ENCODE measurements at regions not wholly inside any gene's neighbourhood (a gene's known extent, or its start where the extent isn't known, plus 50 kb on each side); places are given as distances from the start of the nearest gene placed in this dataset.

DNA sequence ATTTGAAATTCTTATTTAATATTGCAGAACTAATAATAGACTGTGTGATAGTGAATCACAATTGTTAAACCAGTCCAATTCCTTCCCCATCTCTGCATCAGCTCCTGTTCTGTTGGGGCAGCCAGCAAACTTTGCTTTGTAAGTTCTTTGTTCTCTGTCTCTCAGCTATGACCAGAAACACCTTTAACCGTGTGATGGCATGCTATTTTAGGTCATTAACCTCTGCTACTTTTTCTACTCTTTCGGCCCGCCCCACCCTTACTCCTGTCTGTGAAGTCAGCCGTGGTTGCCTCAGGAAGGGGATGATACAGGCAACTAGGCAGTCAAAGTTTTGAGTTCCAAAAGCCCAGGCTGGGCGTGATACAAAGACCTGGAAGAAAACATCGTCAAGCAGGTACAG, 51.3 kb upstream of the EGFL6 start:
- TF ChIP-seq, protein P1, sequence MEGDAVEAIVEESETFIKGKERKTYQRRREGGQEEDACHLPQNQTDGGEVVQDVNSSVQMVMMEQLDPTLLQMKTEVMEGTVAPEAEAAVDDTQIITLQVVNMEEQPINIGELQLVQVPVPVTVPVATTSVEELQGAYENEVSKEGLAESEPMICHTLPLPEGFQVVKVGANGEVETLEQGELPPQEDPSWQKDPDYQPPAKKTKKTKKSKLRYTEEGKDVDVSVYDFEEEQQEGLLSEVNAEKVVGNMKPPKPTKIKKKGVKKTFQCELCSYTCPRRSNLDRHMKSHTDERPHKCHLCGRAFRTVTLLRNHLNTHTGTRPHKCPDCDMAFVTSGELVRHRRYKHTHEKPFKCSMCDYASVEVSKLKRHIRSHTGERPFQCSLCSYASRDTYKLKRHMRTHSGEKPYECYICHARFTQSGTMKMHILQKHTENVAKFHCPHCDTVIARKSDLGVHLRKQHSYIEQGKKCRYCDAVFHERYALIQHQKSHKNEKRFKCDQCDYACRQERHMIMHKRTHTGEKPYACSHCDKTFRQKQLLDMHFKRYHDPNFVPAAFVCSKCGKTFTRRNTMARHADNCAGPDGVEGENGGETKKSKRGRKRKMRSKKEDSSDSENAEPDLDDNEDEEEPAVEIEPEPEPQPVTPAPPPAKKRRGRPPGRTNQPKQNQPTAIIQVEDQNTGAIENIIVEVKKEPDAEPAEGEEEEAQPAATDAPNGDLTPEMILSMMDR (conservative IDR thresholded peaks at IDR 0.05; ENCODE audit: low read depth, low read length), result no peak
- no peak for DNase-seq (ENCODE audit: low read depth)
- H3K4me3 ChIP-seq (ENCODE audit: low read length), result no peak overlapping the region

DNA sequence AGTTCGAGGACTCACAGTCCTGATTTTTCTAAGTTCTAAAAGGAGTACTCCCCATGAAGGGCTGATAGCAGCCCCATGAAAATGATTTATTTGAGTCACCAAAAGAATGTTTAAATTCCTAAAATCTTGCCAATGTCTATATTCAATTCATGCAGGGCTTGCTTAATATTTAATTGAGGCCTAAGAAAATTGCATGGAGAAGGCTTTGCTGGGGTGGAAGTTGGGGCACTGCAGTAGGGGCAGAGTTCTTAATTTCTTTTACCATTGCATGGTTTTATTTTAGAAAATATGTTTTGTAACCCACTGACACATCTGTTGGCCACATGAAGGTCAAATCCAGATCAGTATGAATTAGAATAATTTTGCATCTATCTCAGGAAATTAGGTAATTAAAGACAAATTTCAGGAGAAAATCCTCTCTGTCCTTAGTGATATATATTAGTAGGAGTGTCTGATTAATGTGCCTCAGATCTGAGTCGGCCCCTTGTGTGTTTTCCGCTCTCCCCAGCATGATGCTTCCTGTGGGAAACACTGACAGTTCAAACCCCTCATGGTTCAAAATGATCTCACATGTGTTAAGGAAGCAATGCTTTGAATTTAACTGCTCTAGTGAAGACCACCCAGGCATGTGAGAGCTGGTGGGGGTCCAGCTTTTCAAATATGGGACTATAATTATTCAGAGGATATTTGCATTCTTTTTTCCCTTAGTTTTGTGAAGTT, 54.0 kb upstream of the EGFL6 start:
- no peak for DNase-seq (ENCODE audit: low read depth)
- no peak overlapping the region for H3K4me3 ChIP-seq (ENCODE audit: low read length)
- TF ChIP-seq, protein P1 (conservative IDR thresholded peaks at IDR 0.05; ENCODE audit: low read depth, low read length), result no peak

DNA sequence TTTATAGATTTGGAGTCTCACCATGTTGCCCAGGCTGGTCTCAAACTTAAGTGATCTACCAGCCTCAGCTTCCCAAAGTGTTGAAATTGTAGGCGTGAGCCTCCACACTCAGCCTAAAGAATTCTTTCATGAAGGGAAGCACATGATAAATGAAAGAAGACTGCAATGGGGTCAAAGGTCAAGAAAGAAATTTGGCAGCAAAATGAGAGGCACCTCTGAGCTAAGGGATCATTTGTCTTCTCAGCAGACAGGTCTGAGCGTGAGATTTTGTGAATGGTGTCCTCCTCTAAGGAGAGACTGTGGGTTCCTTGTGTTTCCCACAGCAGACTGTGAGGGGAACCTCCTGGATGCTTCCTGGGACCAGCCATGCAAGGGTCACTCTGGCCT, 57.5 kb upstream of the EGFL6 start:
- TF ChIP-seq, protein P1 (conservative IDR thresholded peaks at IDR 0.05; ENCODE audit: low read depth, low read length), result no peak
- no peak for DNase-seq (ENCODE audit: low read depth)
- no peak overlapping the region for H3K4me3 ChIP-seq (ENCODE audit: low read length)

DNA sequence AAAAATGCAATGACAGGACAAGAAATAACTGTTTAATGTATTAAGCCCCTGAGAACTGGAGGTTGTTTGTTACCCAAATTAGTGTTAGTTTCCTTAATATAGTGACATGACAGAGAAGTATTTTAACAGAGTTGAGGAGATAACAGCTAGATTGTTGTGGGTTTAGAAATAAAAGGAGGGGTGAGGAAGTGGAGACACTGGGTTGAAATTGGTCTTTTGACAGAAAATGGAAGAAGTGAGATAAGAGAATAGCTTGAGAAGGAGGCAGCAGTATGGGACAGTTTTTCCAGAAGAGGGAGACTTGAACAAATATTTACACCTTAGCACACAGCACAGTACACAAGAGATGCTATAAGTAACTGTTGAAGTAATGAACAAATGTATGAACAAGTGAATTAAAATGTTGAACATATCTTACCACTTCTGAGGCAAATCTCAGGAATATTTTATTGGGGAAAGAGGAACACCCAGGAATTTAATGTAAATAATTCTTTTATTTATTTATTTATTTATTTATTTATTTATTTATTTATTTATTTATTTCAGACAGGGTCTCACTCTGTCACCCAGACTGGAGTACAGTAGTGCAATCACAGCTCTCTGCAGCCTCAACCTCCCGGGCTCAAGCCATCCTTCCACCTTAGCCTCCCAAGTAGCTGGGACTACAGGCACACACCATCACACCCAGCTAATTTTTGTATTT, 58.0 kb upstream of the EGFL6 start:
- H3K4me3 ChIP-seq (ENCODE audit: low read length), result no peak overlapping the region
- no peak for DNase-seq (ENCODE audit: low read depth)
- TF ChIP-seq, protein P1 (conservative IDR thresholded peaks at IDR 0.05; ENCODE audit: low read depth, low read length), result no peak

DNA sequence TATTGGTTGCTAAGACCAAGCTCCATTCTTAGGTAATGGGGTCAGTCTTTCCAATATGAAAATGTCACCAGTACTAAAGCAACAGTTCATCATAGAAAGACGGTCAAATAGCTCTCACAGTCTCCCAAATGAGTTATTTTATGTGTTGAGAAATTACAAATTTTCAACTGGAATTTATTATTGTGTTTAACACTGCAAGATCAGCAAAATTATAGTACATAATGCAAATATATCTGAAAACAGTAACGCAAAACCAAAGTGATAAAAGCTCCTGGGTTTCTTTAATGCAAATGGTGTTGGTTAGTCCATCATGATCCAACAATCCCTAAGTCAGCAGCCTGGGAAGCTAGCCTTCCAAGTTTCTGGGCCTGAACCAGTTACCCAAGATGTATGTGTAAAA, 61.5 kb upstream of the EGFL6 start:
- no peak overlapping the region for H3K4me3 ChIP-seq (ENCODE audit: low read length)
- TF ChIP-seq, protein P1 (conservative IDR thresholded peaks at IDR 0.05; ENCODE audit: low read depth, low read length), result no peak
- DNase-seq (ENCODE audit: low read depth), result no peak

DNA sequence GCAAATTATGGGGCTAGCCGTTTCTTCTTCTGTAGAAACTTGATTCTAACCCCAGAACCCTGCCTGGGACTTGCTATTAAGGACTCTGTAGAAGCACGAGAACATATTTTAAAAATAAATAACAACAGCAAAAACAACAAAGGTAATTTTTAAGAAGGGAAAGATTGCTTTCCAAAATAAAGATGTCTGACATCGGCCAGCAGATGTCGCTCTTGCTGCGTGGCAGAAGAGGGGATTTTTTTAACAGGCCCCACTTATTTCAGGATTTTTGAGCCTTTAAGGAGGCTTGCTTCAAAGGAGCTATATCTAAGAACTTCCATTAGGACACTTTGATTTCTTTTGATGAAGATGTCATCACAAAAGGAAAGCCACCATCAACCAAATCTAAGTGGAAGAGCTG, 62.8 kb upstream of the EGFL6 start:
- TF ChIP-seq, protein P1 (conservative IDR thresholded peaks at IDR 0.05; ENCODE audit: low read depth, low read length), result peak; percentile 75
- no peak for DNase-seq (ENCODE audit: low read depth)
- H3K4me3 ChIP-seq (ENCODE audit: low read length), result no peak overlapping the region

DNA sequence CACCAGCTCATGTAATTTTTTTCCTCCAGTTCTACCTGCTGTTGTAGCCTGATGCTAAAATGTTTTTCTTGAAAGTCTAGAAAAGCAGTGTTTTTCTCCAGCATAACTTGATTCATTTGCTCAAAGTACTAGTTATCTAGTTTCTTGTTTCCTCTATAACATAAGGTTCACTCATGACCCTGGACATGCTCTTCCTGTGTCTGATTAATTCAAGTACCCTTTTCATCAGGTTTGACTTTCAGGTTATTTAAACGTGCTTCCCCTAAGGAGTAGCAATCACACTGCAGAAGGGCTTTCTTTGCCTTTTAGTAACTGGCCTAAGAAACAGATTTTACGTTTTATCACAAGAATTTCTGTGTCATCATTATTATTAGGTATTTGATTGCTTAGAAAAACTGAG, 66.8 kb upstream of the EGFL6 start:
- DNase-seq (ENCODE audit: low read depth), result no peak
- TF ChIP-seq, protein P1 (conservative IDR thresholded peaks at IDR 0.05; ENCODE audit: low read depth, low read length), result no peak
- no peak overlapping the region for H3K4me3 ChIP-seq (ENCODE audit: low read length)
